Skin of body (tissue), 1 donor: ENCODE measurements at regions not wholly inside any gene's neighbourhood (a gene's known extent, or its start where the extent isn't known, plus 50 kb on each side); places are given as distances from the start of the nearest gene placed in this dataset.
"Not testable (repeated sequence)": the region's sequence is repeated elsewhere in the genome, so short reads cannot be mapped to it uniquely, and the experiment has no call there.

Experiments
- DNase-seq: peaks from one replicate; lab custom pipeline; 2025; lab: John Stamatoyannopoulos, UW

DNA sequence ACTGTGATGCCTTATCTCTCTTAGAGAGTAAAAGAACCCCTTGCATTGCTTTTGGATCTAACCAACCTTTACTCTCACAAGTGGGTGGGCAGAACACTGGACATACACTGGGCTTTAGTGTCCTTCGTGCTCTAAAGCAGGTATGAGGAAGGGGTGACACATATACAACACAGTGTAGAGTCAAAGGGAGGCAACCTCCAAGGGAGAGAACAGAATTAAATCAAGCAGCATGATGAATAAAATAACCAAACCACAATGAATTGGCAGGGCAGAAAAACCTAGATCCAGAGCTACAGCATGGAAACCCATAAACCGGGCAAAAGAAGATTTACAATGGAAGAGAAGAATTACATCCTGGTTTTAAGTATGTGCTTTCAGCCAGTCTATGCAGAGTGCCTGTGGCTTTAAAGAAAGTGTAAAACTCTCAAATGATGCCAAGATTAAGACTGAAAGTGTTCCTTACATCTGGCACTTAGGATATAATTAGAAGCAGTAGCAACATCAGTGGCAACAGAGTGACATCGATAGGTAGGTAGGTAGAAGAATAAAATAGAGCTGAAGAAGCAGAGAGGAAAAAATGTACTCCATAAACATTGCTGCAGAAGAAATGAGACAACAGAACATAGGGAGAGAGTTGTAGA lies 191.7 kb upstream of the ZC3H15 start:
- DNase-seq: no peak

DNA sequence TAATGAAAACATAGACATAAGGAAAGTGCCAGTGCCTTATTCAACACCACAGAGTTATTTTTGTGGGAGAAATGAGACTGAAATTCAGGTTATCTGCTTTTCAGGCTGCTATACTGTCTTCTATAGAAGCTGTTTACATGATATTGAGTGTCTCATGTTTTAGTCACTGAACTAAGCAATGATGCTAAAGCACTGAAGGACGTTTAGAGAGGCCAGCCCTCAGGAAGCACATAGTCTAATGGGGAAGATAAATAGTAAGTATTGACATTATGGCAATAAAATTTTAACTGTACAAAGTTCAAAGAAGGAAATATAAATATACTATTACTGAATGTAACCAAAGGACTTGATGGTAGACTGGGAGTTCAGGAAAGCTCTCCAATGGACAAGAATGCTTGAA lies 186.4 kb upstream of the ZC3H15 start:
- no peak for DNase-seq

DNA sequence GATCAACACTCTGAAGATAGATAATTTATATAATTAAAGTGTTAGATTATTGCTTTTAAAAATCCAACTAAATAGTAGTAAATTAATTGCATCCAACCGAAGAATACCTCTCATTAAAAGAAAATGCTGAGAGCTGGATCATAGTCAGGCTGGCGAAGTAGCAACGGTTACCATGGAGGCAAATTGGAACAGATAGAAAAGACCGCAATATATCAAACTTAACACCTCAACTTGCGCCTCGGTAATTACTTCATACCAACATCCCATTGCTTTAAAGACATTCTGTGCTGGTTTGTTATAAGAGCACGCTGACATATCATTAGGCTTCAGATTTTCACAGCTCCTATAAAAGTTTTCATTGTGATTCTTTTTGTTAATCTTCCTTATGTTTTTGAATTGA lies 183.8 kb upstream of the ZC3H15 start:
- DNase-seq: no peak

DNA sequence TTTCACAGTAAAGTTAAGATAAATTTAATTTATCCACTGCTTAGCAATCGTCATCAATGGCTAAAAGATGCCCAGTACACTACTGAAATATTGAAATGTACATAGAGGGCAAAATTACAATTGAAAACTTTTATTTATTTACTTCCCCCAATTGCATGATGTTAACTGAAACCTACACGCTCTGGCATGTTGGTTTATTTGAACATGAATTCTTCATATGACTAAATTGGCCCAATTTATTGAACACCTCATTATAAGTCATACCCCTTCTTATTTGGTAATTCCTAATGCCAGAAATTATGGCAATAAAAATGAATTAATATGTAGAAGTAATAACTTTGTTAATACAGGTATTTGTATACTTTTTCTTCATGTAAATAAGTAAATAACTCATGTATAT lies 183.0 kb upstream of the ZC3H15 start:
- no peak for DNase-seq

DNA sequence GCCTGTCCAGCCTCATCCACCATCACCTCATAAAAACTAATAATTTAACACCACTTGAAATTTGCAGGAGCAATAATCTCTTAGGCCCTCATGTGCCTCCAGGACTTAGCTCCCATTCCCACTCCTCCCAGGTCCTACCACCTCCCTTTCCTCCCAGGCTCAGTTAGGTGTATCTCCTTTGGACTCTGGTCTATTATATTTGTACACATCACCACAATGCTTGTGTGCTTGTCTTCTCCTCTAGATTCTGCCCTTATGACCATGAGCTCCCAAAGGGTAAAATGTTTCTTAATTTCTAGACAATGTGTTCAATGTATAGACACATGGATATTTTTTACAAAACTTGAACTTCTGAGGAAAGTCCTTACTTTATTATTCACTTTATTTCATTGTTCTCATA lies 182.0 kb upstream of the ZC3H15 start:
- no peak for DNase-seq

DNA sequence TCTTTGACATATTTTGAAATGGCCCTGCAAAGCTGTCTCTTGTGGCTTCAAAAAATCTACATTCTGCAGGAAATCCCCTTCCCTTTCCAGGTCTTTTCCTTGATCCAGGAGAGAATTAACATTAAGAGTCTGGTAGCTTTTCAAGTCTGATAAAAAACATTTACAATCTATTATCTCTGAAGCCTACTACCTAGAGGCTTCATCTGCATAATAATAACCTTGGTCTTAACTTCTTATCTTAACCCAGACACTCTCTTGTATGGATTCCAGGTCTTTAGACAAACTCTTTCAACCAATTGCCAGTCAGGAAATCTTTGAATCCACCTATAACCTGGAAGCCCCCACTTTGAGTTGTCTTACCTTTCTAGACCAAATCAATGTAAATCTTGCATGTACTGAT lies 179.3 kb upstream of the ZC3H15 start:
- no peak for DNase-seq

DNA sequence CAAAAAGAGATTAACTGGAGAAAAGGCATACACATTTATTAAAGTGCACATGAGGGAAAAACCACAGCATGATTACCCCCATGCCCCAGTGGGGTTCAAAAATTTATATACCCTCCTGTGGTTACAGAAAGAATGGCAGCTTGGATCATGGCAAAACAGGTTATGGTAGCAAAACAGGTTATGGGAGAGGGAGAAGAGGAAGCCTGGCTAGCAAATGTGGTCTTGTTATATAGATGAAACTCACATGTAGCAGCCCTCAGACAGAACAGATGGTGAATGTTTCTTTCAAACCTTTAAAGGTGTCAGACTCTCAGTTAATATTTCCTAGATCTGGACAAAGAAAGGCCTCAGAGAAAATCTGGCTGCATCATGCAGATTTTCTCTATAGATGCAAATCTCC lies 178.2 kb upstream of the ZC3H15 start:
- DNase-seq: no peak

DNA sequence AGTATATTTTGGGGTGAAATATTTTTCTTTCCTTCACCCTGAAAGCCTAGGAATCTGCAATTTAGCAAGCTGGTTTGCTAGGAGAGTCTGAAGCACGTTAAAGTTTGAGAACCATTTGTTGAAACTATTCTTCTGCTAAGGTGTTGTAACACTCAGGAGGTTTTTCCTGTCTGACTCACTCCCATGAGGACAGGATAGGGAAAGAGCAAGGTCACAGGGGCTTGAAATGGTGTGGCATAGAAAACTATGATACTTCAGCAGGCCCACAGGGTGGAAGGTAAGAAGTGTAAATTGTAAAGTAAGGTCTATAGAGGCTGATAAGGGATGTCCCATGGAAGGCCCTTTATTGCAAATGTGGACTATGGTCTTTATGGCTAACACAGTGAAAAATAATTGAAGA lies 177.7 kb upstream of the ZC3H15 start:
- DNase-seq: no peak

DNA sequence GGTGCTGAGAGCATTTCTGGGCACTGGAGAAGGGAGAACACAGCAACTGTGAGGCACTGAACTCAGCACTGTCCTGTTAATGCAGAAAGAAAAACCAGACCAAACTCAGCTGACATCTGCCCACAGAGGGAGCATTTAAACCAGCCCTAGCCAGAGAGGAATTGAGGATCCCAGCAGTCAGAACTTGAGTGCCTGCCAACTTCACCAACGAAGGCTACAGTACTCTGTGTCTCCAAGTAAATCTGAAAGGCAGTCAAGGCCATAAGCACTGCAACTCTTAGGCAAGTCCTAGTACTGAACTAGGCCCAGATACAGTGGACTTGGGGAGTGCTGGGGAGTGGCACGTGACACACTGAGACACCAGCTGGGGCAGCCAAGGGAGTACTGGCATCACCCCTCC lies 176.2 kb upstream of the ZC3H15 start:
- no peak for DNase-seq

DNA sequence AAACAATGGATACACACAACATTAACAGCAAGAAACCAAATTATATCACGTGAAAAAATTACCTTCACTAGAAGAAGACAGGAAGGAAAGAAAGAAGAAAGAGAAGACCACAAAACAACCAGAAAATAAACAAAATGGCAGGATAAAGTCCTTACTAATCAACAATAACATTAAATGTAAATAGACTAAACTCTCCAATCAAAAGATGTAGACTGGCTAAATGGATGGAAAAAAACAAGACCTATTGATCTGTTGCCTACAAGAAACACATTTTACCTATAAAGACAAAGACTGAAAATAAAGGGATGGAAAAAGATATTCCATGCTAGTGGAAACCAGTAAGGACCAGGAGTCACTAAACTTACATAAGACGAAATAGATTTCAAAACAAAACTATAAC lies 167.0 kb upstream of the ZC3H15 start:
- no peak for DNase-seq

DNA sequence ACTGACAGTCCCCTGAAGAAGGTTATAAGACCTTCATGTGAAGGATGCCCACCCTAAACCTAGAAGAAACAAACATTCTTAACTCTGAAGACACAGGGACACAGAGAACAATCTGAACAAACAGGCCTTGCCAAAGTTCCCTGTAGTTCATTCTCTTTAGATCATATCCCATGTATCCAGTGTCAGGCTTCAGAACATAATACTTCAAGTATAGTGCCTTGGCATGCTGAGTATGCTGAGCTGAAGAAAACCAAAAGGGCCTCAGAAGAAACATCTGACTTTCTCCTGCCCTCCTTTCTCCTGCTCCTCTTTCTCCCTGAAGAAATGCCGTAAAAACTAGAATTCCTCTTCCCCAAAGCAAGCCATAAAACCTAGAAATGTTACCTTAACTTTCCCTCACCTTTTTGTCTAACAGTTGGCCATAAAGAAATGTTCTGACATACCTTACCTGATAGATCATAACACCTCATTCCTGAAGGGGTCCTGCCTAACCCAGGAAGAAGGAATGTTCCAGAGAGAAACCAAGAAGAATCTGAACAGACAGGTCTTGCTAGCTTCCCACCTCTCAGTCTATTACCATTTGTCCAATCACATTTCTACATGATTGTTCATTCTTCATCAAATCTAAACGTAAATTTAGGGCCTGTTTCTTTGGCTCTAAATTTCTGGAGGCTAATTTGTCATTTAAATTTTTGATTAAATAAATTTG lies 160.1 kb upstream of the ZC3H15 start:
- DNase-seq: no peak

DNA sequence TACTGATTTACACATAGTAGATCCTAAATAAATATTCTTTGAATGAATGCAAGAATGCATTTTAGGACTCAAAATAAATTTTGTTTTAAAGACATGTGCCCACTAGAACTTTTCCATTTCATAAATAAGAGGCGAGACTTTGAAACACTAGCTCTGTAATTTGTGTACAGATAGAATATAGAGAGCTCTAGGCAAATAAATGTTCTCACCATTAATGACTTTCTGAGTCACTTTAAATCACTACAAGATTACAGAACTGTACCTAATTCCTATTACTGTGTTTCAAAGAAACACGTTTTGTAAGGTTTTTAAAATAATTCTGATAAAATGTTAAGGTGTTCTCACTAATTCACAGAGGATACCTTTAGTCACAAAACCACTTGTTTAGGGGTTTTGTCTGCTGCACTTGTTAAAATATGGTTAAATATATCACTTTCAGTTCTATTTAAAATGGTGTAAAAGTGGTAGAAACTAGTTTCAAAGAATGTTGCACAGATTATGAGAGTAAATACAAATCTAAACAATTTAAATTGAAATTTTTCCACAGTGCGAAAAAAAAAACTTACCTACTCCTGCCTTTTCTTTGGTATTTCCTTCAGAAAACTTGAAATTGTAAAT lies 158.7 kb upstream of the ZC3H15 start:
- DNase-seq: no peak

DNA sequence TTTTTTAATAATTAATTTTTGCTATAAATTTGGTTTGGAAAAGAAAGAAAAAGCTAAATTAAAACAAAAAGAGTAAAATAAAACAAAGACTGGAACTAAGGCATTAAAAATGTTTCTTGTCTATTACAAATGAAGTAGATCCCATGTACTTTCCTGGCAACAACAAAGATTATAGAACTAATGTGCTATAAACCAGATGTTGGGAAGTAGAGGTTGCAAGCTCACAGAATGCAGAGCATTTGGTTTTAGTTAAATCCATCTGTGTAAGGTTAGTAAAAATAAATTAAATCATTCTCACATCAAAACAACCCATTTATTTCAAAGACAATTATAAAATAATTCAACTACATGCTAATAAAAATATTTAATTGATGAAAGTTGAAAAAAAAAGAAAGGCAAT lies 157.2 kb upstream of the ZC3H15 start:
- peak; percentile 75 for DNase-seq

DNA sequence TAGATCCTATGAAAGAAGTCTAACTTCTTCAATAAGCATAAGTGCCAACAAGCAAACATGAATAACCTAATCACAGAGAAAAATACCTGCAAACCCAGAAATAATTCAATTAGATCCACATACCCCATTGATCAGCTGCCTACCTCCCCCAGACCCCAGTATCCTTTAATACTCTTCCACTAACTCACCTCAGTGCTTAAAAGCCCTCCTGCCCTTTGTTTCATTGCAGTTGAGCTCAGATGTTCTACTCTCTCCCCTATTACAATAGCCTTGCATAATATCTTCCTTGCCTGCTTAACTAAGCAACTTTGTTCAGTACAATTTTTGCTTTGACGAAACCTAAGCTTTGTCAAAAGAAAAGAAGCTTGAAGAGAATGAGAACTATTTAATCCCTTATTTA lies 156.0 kb upstream of the ZC3H15 start:
- no peak for DNase-seq

DNA sequence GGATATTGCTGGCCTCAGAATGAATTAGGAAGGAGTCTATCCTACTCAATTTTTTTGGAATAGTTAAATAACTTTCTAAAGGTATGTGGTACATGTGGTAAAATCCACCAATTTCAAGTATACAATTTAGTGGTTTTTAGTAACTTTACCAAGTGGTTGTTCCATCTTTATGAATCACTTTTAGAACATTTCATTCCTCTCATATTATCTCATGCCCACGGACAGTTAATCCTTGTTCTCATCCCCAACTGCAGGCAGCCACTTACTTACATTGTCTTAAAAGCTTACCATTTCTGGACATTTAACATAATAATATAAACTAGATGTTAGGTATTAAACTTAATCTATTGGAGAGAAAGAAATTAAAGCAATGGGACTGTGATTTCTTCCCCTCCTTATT lies 146.3 kb upstream of the ZC3H15 start:
- DNase-seq: no peak

DNA sequence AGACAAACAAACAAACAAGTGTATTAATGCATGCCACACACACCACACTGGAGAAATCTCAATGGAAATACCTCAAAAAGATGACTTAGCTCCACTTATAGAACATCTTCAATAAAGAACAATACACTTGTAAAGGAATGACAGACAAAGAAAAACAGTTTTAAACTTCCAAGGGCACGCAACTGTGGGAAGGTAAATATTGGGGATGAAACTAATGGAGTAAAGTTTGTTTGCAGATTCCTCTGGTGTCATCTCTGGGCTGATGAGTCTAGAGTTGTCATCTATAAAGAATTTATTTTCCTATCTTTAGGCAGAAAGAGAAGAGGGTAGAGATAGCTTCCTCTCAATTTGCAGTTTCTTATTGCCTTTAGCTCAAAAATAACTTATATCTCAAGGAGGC lies 144.0 kb upstream of the ZC3H15 start:
- DNase-seq: no peak

DNA sequence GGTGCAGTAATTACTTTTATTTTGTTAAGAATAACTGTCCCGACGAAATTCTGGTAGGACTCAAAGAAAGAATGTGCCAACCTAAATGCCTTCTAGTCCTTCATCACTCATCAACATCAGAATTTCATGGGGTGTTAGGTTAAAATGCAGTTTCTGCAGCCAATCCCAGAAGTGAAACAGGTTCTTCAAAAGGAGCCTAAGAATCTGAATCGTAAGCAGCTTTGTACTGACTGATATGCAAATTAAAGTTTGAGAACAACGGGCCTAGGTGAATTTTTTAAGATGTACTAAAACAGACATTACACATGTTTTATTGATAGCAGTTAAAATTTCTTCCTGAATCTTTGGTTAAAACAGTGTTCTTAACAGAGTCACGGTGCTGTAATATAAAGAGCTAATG lies 140.3 kb upstream of the ZC3H15 start:
- DNase-seq: no peak

DNA sequence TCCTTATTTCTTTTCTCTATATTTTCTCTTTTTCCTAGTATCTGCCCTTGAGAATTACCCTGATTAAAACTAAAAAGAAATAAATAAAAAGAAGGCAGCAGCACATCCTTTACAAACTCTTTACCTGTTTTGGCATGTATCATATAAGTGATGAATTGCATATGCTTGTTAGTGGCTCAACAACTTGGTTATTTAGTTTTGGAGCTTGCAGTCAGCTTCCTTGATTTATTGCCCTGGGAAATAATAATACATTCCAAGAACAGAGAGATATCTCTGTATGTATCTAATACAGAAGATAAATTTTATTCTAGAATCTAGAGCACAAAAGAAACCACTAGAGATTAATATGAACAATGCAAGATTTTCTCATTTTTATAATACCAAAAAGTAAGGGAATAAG lies 139.8 kb upstream of the ZC3H15 start:
- no peak for DNase-seq

DNA sequence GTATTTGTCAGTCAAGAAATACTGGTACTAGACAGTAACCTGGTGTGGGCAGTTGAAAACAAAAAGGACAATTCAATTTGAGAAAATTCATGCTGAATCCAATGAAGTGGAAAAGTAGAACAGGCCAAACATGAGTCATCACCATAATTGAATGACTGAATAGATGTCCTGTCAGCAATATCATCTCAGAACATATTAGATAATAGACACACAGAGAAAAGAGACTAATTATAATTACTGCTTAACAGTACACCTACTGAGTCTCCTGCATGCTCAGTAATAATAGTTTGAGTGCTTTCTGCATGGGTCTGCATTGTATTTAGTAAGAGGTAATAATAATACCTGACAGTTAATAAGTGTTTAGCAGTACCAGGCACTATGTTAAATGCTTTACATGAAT lies 138.6 kb upstream of the ZC3H15 start:
- no peak for DNase-seq

DNA sequence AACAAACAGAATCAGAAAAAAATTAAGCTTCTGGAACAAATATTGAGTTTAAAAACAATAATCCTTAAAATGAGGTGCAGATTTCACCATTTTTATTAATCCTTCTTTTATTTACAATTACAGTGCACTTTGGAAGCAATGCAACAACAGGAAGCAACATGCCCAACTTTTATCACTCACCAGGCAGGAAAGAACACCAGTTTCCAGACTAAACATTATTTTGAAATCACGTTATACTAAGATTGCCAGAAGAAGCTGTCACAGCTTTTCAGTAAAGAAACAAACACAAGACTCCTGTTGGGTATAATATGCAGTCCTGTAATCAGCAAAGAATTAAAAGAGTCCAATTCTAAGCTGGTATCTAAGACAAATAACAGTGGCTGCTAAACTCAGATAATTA lies 137.9 kb upstream of the ZC3H15 start:
- DNase-seq: no peak

DNA sequence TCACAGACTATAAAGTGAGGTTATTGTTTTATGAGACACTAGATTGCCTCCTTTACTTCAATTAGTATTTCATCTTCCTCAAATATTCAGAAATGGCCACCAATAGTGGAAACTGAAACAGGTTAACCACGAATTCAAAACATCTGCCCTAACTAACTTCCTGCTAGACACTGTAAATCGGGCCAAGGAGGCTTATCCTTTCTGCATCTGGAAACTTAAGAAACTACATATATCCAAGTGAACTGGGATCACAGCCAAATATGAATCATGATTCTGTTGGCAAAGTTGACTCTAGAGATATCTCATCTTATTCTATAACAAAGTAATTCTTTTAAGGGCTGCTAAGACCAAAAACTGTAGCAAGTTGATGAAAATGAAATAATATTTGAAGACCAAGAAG lies 136.6 kb upstream of the ZC3H15 start:
- peak; percentile 80 for DNase-seq

DNA sequence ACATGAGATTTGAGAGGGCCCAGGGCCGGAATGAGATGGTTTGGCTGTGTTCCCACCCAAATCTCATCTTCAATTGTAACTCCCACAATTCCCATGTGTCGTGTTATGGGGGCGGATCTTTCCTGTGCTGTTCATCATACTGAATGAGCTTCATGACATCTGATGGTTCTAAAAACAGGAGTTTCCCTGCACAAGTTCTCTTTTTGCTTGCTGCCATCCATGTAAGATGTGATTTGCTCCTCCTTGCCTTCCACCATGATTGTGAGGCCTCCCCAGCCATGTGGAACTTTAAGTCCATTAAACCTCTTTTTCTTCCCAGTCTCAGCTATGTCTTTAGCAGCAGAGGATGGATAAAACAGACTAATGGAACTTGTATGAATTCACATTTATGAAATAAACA lies 131.9 kb upstream of the ZC3H15 start:
- not testable (repeated sequence) for DNase-seq

DNA sequence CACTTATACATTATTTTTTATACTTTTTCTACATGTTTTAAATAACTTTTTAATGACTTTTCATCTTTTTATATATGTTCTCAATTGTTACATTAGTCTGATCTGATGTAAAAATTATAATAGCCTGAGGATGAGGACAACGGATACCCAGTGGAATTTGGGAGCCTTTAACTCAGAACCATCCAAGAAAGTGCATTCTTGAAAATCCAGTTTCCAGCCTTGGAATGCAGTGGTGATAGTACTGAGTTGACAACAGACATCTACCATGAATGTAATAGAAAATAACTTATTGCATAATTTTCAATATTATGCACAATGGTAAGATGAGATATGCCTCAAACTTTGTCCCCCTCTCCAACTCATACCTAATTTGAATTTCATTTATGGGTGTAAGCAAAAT lies 120.7 kb upstream of the ZC3H15 start:
- no peak for DNase-seq
